ENCODE measurements at regions not wholly inside any gene's neighbourhood (a gene's known extent, or its start where the extent isn't known, plus 50 kb on each side); places are given as distances from the start of the nearest gene placed in this dataset.

- no peak overlapping the region for H2AFZ ChIP-seq (ENCODE audit: low read depth, low read length)
- peaks cover 58% of the 10 kb centered on the region for H3K4me1 ChIP-seq (ENCODE audit: control insufficient read depth, extremely low read depth, insufficient read depth, low read length)
- H3K27ac ChIP-seq (ENCODE audit: insufficient read depth, low read depth, low read length), result no peak overlapping the region
- intact Hi-C loops (cut with micrococcal nuclease), result no loop called here
- POLR2A ChIA-PET, result no interaction called here
- H3K9me1 ChIP-seq (replicated peaks; ENCODE audit: control insufficient read depth, extremely low read depth, insufficient read depth, low read length), result no peaks in the 10 kb centered on the region
- H3K27me3 ChIP-seq (ENCODE audit: control insufficient read depth in 2 of 2, insufficient read depth in 2 of 2, low read length in 2 of 2), result no peaks in the 10 kb centered on the region
- dilution Hi-C loops (cut with MboI; ENCODE audit: extremely low pct_ligation_motif_present, low sequenced_read_pairs), result no loop called here
- no TSS peak for BruUV-seq (replicated peaks)
- H3K79me2 ChIP-seq (ENCODE audit: control insufficient read depth, insufficient read depth, low read length), result no peaks in the 10 kb centered on the region
- no peak for FAIRE-seq
- no peak overlapping the region for H3K4me2 ChIP-seq (ENCODE audit: insufficient read depth, low read length)
- no peaks in the 10 kb centered on the region for H3K36me3 ChIP-seq (ENCODE audit: control insufficient read depth in 2 of 2, extremely low read depth in 1 of 2, insufficient read depth in 2 of 2, low read length in 2 of 2)
- H3K4me3 ChIP-seq (replicated peaks in 1 of 3; ENCODE audit: insufficient read depth in 1 of 3, low read depth in 1 of 3, low read length in 3 of 3), result no peak overlapping the region
- no peaks in the 10 kb centered on the region for H4K20me1 ChIP-seq (replicated peaks; ENCODE audit: control insufficient read depth, extremely low read depth, insufficient read depth, low read length)
- TF ChIP-seq EZH2 (IDR thresholded peaks at IDR 0.05; ENCODE audit: borderline replicate concordance, low read depth, low read length, severe bottlenecking), result no peak
- TF ChIP-seq POLR2AphosphoS5 (IDR thresholded peaks at IDR 0.05; ENCODE audit: insufficient read depth, low read depth, low read length), result no peak
- TF ChIP-seq GATA2 (IDR thresholded peaks at IDR 0.05; ENCODE audit: insufficient read depth, insufficient read length, low read depth, low read length), result no peak
- no peak for TF ChIP-seq MAX (IDR thresholded peaks at IDR 0.05; ENCODE audit: insufficient read depth, insufficient read length)
- TF ChIP-seq POLR2A (IDR thresholded peaks at IDR 0.05; ENCODE audit: low read depth, low read length), result no peak
- TF ChIP-seq FOS (IDR thresholded peaks at IDR 0.05; ENCODE audit: borderline replicate concordance, insufficient read depth, low read length), result no peak
- TF ChIP-seq, protein P1, sequence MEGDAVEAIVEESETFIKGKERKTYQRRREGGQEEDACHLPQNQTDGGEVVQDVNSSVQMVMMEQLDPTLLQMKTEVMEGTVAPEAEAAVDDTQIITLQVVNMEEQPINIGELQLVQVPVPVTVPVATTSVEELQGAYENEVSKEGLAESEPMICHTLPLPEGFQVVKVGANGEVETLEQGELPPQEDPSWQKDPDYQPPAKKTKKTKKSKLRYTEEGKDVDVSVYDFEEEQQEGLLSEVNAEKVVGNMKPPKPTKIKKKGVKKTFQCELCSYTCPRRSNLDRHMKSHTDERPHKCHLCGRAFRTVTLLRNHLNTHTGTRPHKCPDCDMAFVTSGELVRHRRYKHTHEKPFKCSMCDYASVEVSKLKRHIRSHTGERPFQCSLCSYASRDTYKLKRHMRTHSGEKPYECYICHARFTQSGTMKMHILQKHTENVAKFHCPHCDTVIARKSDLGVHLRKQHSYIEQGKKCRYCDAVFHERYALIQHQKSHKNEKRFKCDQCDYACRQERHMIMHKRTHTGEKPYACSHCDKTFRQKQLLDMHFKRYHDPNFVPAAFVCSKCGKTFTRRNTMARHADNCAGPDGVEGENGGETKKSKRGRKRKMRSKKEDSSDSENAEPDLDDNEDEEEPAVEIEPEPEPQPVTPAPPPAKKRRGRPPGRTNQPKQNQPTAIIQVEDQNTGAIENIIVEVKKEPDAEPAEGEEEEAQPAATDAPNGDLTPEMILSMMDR (IDR thresholded peaks at IDR 0.05; ENCODE audit: extremely low read depth in 1 of 2, insufficient read depth in 1 of 2, low read depth in 1 of 2, low read length in 2 of 2), result no peak
- no peak for TF ChIP-seq JUN (IDR thresholded peaks at IDR 0.05; ENCODE audit: borderline replicate concordance, insufficient read depth, insufficient read length, low read depth)
- TF ChIP-seq MYC (IDR thresholded peaks at IDR 0.05; ENCODE audit: low read depth, low read length), result no peak
- CTCF ChIA-PET, result no interaction called here
- no peak overlapping the region for H3K9ac ChIP-seq (replicated peaks; ENCODE audit: extremely low read depth, insufficient read depth, low read length)
- no peak for DNase-seq (ENCODE audit: low read depth, low spot score)
- no peaks in the 10 kb centered on the region for H3K9me3 ChIP-seq (replicated peaks; ENCODE audit: control insufficient read depth, insufficient read depth, low read length)
Measured at GRCh38 chr20:4509825-4510522, 176.3 kb upstream of the PRNP start.
